ENCODE measurements at regions not wholly inside any gene's neighbourhood (a gene's known extent, or its start where the extent isn't known, plus 50 kb on each side); places are given as distances from the start of the nearest gene placed in this dataset.

DNA sequence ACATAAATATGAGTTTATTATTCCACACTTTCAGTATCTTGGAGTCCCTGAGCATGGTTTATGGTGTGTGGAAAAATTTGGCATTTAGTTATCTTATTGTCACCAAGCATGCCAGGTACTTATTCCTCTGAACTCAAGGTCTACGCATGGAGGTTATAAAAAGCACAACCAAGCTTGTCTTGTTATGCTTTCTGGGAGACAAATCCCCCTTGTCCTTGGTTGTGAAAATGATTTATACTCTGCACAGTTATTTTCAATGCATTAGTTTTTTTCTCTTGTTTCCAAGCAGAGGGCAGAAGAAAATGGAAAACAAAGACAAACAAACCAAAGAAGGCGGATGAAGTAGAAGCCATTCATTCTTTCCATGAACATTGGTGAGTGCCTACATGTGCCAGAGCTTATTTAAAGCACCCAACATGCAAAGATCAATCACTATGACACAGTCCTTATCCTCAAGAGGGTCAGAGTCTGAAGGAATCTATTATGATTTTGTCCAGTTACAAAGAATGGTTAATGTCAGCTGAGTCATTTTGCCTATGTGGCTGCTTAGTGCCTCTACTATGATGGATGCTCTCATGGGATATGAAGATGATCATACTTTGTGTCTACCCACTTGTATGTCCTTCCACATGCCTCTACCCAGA, 323.1 kb downstream of the TENT4A start:
- DNase-seq = no peak
- H3K4me1 ChIP-seq = no peaks in the 10 kb centered on the region
- H3K9me3 ChIP-seq (replicated peaks) = no peaks in the 10 kb centered on the region
- no peaks in the 10 kb centered on the region for H3K36me3 ChIP-seq
- H3K27ac ChIP-seq = no peak overlapping the region
- H3K27me3 ChIP-seq = no peaks in the 10 kb centered on the region
- H3K4me3 ChIP-seq = no peak overlapping the region

GRCh38 chr5:7039074-7039473, 325.8 kb downstream of the TENT4A start:
- no peak overlapping the region for H3K4me3 ChIP-seq
- no peak overlapping the region for H3K27ac ChIP-seq
- DNase-seq = no peak
- H3K9me3 ChIP-seq (replicated peaks) = no peaks in the 10 kb centered on the region
- H3K36me3 ChIP-seq = no peaks in the 10 kb centered on the region
- no peaks in the 10 kb centered on the region for H3K4me1 ChIP-seq
- no peaks in the 10 kb centered on the region for H3K27me3 ChIP-seq

- no peak for DNase-seq
- no peaks in the 10 kb centered on the region for H3K27me3 ChIP-seq
- H3K27ac ChIP-seq = no peak overlapping the region
- H3K9me3 ChIP-seq (replicated peaks) = no peaks in the 10 kb centered on the region
- H3K4me3 ChIP-seq = no peak overlapping the region
- no peaks in the 10 kb centered on the region for H3K4me1 ChIP-seq
- no peaks in the 10 kb centered on the region for H3K36me3 ChIP-seq
These were observed 326.9 kb downstream of the TENT4A start for GRCh38 chr5:7040111-7040510.

- no peaks in the 10 kb centered on the region for H3K4me1 ChIP-seq
- no peaks in the 10 kb centered on the region for H3K27me3 ChIP-seq
- H3K36me3 ChIP-seq = no peaks in the 10 kb centered on the region
- no peak overlapping the region for H3K4me3 ChIP-seq
- no peaks in the 10 kb centered on the region for H3K9me3 ChIP-seq (replicated peaks)
- DNase-seq = no peak
- H3K27ac ChIP-seq = no peak overlapping the region
These were observed 330.6 kb downstream of the TENT4A start for GRCh38 chr5:7043797-7044196.

DNA sequence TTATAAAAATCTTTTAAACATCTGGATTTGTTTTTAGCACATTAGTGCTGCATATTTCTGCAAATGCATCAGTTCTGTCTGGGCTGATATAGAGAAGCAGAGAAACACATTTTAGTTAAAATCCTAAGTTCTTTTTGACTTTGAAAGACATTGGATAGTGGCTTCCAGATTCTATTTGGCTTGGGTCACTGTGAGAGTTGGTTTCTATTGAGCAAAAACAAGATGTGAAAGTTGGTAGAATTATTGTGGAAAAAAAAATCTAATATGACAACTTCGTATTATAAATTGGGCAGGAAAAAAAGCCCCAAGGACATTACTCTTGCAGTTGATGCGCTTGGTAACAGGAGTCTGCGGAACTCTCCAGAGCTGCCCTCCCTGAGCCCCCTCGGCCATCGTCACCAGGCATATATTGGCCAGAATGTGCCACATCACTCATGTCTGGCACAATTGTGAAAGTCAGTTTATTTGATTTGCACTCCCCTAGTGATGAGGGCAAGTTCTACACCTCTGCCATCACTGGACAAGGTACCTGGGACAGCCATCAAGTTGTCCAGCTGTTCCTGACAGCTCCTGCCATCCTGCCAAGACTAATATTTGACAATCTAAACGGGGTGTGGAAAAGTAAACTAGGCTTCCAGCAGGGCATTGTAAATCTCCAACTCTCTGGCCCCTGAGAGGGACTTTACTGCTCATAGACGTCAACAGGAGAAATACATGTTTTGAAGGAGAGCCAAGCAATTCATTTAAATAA, 334.5 kb downstream of the TENT4A start:
- Histone ChIP-seq H3K27ac (no peak overlapping the region), H3K4me1 (no peaks in the 10 kb centered on the region), H3K4me3 (no peak overlapping the region), H3K9me3 (replicated peaks) (no peaks in the 10 kb centered on the region), H3K27me3 (no peaks in the 10 kb centered on the region), H3K36me3 (no peaks in the 10 kb centered on the region)
- DNase-seq = no peak

DNA sequence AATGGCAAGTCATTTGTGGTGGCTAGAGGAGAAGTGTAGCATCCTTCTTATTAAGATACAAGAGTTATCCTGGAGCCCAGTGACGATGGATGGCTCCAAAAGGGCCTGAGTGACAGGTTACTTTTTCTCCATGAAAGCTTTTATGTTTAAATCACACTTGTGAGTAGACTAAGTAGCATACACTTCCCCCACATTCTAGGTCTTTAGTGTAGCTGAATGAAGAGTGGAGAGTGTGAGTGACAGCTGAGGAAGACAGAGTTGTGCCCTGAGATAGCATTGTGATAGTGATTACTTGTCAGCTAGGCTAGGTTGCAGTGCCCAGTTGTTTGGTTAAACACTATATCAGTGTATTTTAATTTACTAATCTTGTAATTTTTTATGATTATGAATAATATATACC, 337.8 kb downstream of the TENT4A start:
- Histone ChIP-seq H3K4me3 (no peak overlapping the region), H3K27me3 (no peaks in the 10 kb centered on the region), H3K36me3 (no peaks in the 10 kb centered on the region), H3K9me3 (replicated peaks) (no peaks in the 10 kb centered on the region), H3K27ac (no peak overlapping the region), H3K4me1 (no peaks in the 10 kb centered on the region)
- no peak for DNase-seq

GRCh38 chr5:7053125-7053524, 339.9 kb downstream of the TENT4A start:
- Histone ChIP-seq H3K27ac (no peak overlapping the region), H3K4me1 (no peaks in the 10 kb centered on the region), H3K9me3 (replicated peaks) (no peaks in the 10 kb centered on the region), H3K36me3 (no peaks in the 10 kb centered on the region), H3K27me3 (no peaks in the 10 kb centered on the region), H3K4me3 (no peak overlapping the region)
- DNase-seq = no peak

DNA sequence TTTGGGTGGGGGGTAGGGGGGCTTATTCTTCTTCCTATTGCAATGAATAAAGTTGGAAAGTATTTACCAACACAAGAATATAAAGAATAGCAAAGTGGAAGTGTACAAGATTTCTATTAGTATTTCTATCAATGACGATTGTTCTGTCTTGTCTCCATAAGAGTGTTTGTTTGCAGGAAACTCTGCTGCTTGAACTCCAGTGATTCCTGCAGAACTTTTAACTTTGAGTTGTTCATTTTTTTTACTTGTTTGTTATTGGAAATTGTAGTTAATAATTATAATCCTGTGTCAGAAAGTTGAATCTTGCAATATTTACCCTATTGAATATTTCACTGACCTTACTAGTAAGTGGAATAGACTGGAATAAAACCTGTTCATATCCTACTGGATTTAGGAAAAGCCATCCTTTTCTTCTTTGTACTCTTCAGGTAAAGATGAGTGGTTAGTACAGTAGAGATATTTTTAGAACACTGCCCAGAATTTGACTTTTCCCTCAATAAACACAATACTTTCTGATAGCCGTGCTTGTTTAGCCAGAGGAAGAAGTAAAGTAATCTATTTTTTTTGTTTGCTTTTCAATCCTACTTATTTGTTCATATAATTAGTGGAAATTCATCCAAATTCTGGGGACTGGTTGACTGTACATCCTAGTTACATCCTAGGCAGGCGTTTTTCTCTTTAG, 340.4 kb downstream of the TENT4A start:
- Histone ChIP-seq H3K27me3 (no peaks in the 10 kb centered on the region), H3K4me1 (no peaks in the 10 kb centered on the region), H3K27ac (no peak overlapping the region), H3K4me3 (no peak overlapping the region), H3K9me3 (replicated peaks) (no peaks in the 10 kb centered on the region), H3K36me3 (no peaks in the 10 kb centered on the region)
- no peak for DNase-seq

DNA sequence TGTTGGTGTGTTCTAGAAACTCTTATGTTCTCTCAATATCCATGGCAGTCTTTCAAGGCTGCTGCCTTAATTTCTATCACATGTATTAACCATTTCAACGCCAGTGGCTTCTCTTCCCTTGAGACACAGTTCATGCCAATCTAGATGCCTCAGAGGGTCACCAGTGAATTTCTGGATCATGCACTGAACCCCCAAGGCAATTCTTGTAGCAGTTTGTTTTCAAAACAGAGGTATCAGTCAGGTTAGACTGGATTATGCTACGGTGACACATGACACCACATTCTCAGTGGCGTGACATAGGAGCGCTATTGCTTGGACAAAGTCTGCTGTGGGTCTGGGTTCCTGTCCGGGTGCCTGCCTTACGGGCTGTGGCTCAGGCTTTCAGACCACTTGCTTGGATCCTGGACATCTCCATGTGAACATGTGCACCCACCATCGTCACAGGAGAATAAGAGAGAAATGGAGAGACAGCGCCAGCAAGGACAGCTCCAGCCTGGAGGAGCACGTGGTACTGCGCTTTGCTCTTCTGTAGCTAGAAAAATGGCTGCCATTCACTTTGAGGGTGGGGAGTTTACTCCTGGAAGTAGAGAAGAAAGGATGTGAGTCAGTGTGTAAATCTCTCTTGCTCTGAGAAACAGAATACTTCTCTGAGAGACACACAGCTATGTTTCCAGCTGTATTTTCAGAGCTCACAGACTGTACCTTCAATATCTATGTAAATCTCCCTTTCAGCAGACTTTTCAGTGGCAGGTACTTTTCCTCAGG, 329.3 kb upstream of the ADCY2 start:
- Histone ChIP-seq H3K36me3 (no peaks in the 10 kb centered on the region), H3K4me1 (no peaks in the 10 kb centered on the region), H3K27ac (no peak overlapping the region), H3K9me3 (replicated peaks) (no peaks in the 10 kb centered on the region), H3K27me3 (no peaks in the 10 kb centered on the region), H3K4me3 (no peak overlapping the region)
- no peak for DNase-seq

DNA sequence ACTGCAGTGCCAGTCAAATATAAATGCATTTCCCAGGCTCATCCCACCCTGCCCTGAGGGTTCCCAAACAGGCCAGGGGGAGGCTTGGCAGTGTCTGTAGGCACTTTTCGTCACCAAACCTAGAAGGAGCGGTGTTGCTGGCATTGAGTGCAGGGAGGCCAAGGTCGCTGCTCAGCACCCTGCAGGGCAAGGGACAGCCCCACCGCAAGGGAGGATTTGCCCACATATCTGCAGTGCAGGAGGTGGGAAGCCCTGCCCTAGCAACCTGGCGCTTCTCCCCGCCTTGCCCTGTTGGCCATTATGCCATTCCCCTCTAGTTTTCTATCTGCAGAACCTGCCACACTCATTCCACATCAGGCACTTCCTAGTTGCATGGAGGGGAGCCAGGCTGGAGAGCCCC, 327.8 kb upstream of the ADCY2 start:
- Histone ChIP-seq H3K9me3 (replicated peaks) (no peaks in the 10 kb centered on the region), H3K4me1 (no peaks in the 10 kb centered on the region), H3K27me3 (no peaks in the 10 kb centered on the region), H3K4me3 (no peak overlapping the region), H3K27ac (no peak overlapping the region), H3K36me3 (no peaks in the 10 kb centered on the region)
- DNase-seq = no peak

DNA sequence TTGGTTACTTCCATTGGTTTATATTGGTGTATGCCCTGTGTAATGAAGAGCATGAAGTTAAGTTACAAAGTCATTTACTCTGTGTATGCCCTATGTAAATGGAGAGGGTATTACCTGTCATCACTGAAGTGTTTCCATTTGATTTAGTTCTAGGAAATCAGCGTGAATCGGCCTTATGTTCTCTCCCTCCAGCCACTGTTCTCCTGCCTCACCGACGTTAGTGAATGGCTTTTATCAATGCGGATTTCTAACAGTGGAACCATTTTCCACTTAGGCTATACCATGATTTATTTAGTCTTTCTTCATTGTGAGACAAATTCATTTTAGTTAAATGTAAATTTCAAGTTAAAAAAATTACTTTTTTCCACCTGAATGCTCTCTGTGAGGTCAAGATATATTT, 327.0 kb upstream of the ADCY2 start:
- Histone ChIP-seq H3K9me3 (replicated peaks) (no peaks in the 10 kb centered on the region), H3K27me3 (no peaks in the 10 kb centered on the region), H3K4me3 (no peak overlapping the region), H3K27ac (no peak overlapping the region), H3K4me1 (no peaks in the 10 kb centered on the region), H3K36me3 (no peaks in the 10 kb centered on the region)
- no peak for DNase-seq

DNA sequence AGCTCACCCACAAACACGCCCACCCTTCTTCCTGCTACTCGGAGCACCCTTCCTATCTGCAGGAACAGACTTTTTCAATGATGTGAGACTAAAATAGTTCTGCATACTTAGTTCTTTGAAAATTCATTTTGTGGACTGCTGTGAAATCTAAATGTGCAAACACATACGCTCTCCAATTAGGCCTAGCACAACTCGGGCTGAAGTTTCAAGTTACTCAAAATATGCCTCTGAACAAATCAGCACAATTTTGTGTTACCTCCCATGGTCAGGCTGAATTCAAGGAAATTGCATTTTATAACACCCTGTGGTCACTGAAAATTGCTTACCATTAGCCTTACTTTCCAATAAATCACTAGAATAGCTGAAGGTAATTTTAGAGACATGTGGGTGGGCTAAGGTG, 323.8 kb upstream of the ADCY2 start:
- no peak overlapping the region for H3K27ac ChIP-seq
- H3K4me3 ChIP-seq = no peak overlapping the region
- H3K4me1 ChIP-seq = no peaks in the 10 kb centered on the region
- H3K9me3 ChIP-seq (replicated peaks) = no peaks in the 10 kb centered on the region
- no peak for DNase-seq
- no peaks in the 10 kb centered on the region for H3K36me3 ChIP-seq
- H3K27me3 ChIP-seq = no peaks in the 10 kb centered on the region

GRCh38 chr5:7073666-7074065, 322.3 kb upstream of the ADCY2 start:
- Histone ChIP-seq H3K4me3 (no peak overlapping the region), H3K27ac (no peak overlapping the region), H3K4me1 (no peaks in the 10 kb centered on the region), H3K27me3 (no peaks in the 10 kb centered on the region), H3K36me3 (no peaks in the 10 kb centered on the region), H3K9me3 (replicated peaks) (no peaks in the 10 kb centered on the region)
- DNase-seq = no peak

- Histone ChIP-seq H3K27ac (no peak overlapping the region), H3K9me3 (replicated peaks) (no peaks in the 10 kb centered on the region), H3K4me3 (no peak overlapping the region), H3K27me3 (no peaks in the 10 kb centered on the region), H3K4me1 (no peaks in the 10 kb centered on the region), H3K36me3 (no peaks in the 10 kb centered on the region)
- DNase-seq = no peak
These were observed 321.8 kb upstream of the ADCY2 start for GRCh38 chr5:7074176-7074575.

GRCh38 chr5:7075470-7075869, 320.5 kb upstream of the ADCY2 start:
- no peak for DNase-seq
- Histone ChIP-seq H3K27me3 (no peaks in the 10 kb centered on the region), H3K4me1 (no peaks in the 10 kb centered on the region), H3K9me3 (replicated peaks) (no peaks in the 10 kb centered on the region), H3K27ac (no peak overlapping the region), H3K36me3 (no peaks in the 10 kb centered on the region), H3K4me3 (no peak overlapping the region)
